ENCODE measurements at regions not wholly inside any gene's neighbourhood (a gene's known extent, or its start where the extent isn't known, plus 50 kb on each side); places are given as distances from the start of the nearest gene placed in this dataset.

- no peak for TF ChIP-seq CTCF (IDR thresholded peaks at IDR 0.05)
- TF ChIP-seq POLR2AphosphoS5 (IDR thresholded peaks at IDR 0.05) = no peak
Measured at GRCh38 chr3:11698326-11699082, 54.8 kb upstream of the VGLL4 start.
